ENCODE measurements at regions not wholly inside any gene's neighbourhood (a gene's known extent, or its start where the extent isn't known, plus 50 kb on each side); places are given as distances from the start of the nearest gene placed in this dataset.

- Histone ChIP-seq H3K9me3 (ENCODE audit: insufficient read depth, low read depth, low read length) (no peaks in the 10 kb centered on the region), H3K4me1 (ENCODE audit: control insufficient read depth in 1 of 2, insufficient read depth in 2 of 2, low read length in 2 of 2) (peaks cover 2 to 6% of the 10 kb centered on the region in 2 experiments), H4K8ac (ENCODE audit: low read depth, low read length) (no peak overlapping the region), H4K91ac (ENCODE audit: low read depth, low read length) (peak overlapping the region; percentile 82), H3K4ac (ENCODE audit: low read depth, low read length) (no peak overlapping the region), H2BK120ac (ENCODE audit: insufficient read depth, low read length, poor library complexity) (peak overlapping the region; percentile 39), H3K36me3 (ENCODE audit: control insufficient read depth in 1 of 2, insufficient read depth in 2 of 2, low read length in 2 of 2) (no peaks in the 10 kb centered on the region), H3K27ac (ENCODE audit: low read depth, low read length) (no peak overlapping the region), H2BK5ac (ENCODE audit: low read depth, low read length, poor library complexity) (peak overlapping the region; percentile 36), H2AK5ac (ENCODE audit: low read length) (peak overlapping the region; percentile 59), H3K4me3 (ENCODE audit: low read depth, low read length) (no peak overlapping the region), H3K9ac (ENCODE audit: low read length) (no peak overlapping the region), H3K27me3 (ENCODE audit: insufficient read depth, low read length) (no peaks in the 10 kb centered on the region), H3K23ac (ENCODE audit: low read length) (no peak overlapping the region), H3K4me2 (ENCODE audit: low read length) (no peak overlapping the region), H3K79me1 (ENCODE audit: low read length) (peaks cover 24% of the 10 kb centered on the region), H4K12ac (ENCODE audit: low read depth, low read length) (no peak overlapping the region), H3K18ac (ENCODE audit: low read length) (no peak overlapping the region), H3K79me2 (ENCODE audit: control insufficient read depth, insufficient read depth, low read length, poor library complexity) (no peaks in the 10 kb centered on the region), H2BK12ac (ENCODE audit: low read length) (peak overlapping the region; percentile 96), H3K14ac (ENCODE audit: low read length) (peak overlapping the region; percentile 11), H2AFZ (ENCODE audit: insufficient read depth, low read length, poor library complexity) (no peak overlapping the region)
- DNase-seq = peak; percentile 63 to 88
- WGBS (ENCODE audit: extremely low coverage, insufficient coverage, insufficient read length) = no CpG with 5 or more reads among the region's 4 CpGs
Observed at GRCh38 chr12:4037747-4038312, 164.6 kb upstream of the PARP11 start.

GRCh38 chr12:4036671-4037271 lies 163.6 kb upstream of the PARP11 start:
- H4K8ac ChIP-seq (ENCODE audit: low read depth, low read length) = peak overlapping the region; percentile 17
- peak overlapping the region; percentile 92 for H4K91ac ChIP-seq (ENCODE audit: low read depth, low read length)
- H3K27ac ChIP-seq (ENCODE audit: low read depth, low read length) = no peak overlapping the region
- H3K9me3 ChIP-seq (ENCODE audit: insufficient read depth, low read depth, low read length) = no peaks in the 10 kb centered on the region
- H4K12ac ChIP-seq (ENCODE audit: low read depth, low read length) = no peak overlapping the region
- no peak overlapping the region for H3K4me3 ChIP-seq (ENCODE audit: low read depth, low read length)
- H3K4me2 ChIP-seq (ENCODE audit: low read length) = no peak overlapping the region
- H3K27me3 ChIP-seq (ENCODE audit: insufficient read depth, low read length) = no peaks in the 10 kb centered on the region
- no peak overlapping the region for H3K23ac ChIP-seq (ENCODE audit: low read length)
- H2BK120ac ChIP-seq (ENCODE audit: insufficient read depth, low read length, poor library complexity) = peak overlapping the region; percentile 74
- H3K4ac ChIP-seq (ENCODE audit: low read depth, low read length) = peak overlapping the region; percentile 24
- DNase-seq = no peak
- H3K36me3 ChIP-seq (ENCODE audit: control insufficient read depth in 1 of 2, insufficient read depth in 2 of 2, low read length in 2 of 2) = no peaks in the 10 kb centered on the region
- H3K79me2 ChIP-seq (ENCODE audit: control insufficient read depth, insufficient read depth, low read length, poor library complexity) = peaks cover 2% of the 10 kb centered on the region
- H3K14ac ChIP-seq (ENCODE audit: low read length) = peak overlapping the region; percentile 83
- H3K9ac ChIP-seq (ENCODE audit: low read length) = no peak overlapping the region
- H3K79me1 ChIP-seq (ENCODE audit: low read length) = peaks cover 30% of the 10 kb centered on the region
- H2BK5ac ChIP-seq (ENCODE audit: low read depth, low read length, poor library complexity) = peak overlapping the region; percentile 68
- peak overlapping the region; percentile 74 for H3K18ac ChIP-seq (ENCODE audit: low read length)
- H3K4me1 ChIP-seq (ENCODE audit: control insufficient read depth in 1 of 2, insufficient read depth in 2 of 2, low read length in 2 of 2) = peaks cover 8 to 10% of the 10 kb centered on the region in 2 experiments
- no peak overlapping the region for H2AFZ ChIP-seq (ENCODE audit: insufficient read depth, low read length, poor library complexity)
- peak overlapping the region; percentile 98 for H2BK12ac ChIP-seq (ENCODE audit: low read length)
- H2AK5ac ChIP-seq (ENCODE audit: low read length) = peak overlapping the region; percentile 79
- no CpG with 5 or more reads among the region's 9 CpGs for WGBS (ENCODE audit: extremely low coverage, insufficient coverage, insufficient read length)

- H3K9me3 ChIP-seq (ENCODE audit: insufficient read depth, low read depth, low read length) = no peaks in the 10 kb centered on the region
- H3K79me1 ChIP-seq (ENCODE audit: low read length) = peaks cover 43% of the 10 kb centered on the region
- H3K4me1 ChIP-seq (ENCODE audit: control insufficient read depth in 1 of 2, insufficient read depth in 2 of 2, low read length in 2 of 2) = peaks cover 16 to 21% of the 10 kb centered on the region in 2 experiments
- H3K18ac ChIP-seq (ENCODE audit: low read length) = no peak overlapping the region
- H3K4ac ChIP-seq (ENCODE audit: low read depth, low read length) = no peak overlapping the region
- no peak for DNase-seq
- peak overlapping the region; percentile 42 for H2AK5ac ChIP-seq (ENCODE audit: low read length)
- no peak overlapping the region for H4K8ac ChIP-seq (ENCODE audit: low read depth, low read length)
- no CpG with 5 or more reads among the region's 2 CpGs for WGBS (ENCODE audit: extremely low coverage, insufficient coverage, insufficient read length)
- peak overlapping the region; percentile 86 for H2BK12ac ChIP-seq (ENCODE audit: low read length)
- no peak overlapping the region for H3K4me3 ChIP-seq (ENCODE audit: low read depth, low read length)
- no peaks in the 10 kb centered on the region for H3K27me3 ChIP-seq (ENCODE audit: insufficient read depth, low read length)
- peak overlapping the region; percentile 17 for H3K23ac ChIP-seq (ENCODE audit: low read length)
- no peak overlapping the region for H2AFZ ChIP-seq (ENCODE audit: insufficient read depth, low read length, poor library complexity)
- H2BK120ac ChIP-seq (ENCODE audit: insufficient read depth, low read length, poor library complexity) = peak overlapping the region; percentile 48
- H2BK5ac ChIP-seq (ENCODE audit: low read depth, low read length, poor library complexity) = peak overlapping the region; percentile 58
- peak overlapping the region; percentile 40 for H4K91ac ChIP-seq (ENCODE audit: low read depth, low read length)
- no peak overlapping the region for H3K4me2 ChIP-seq (ENCODE audit: low read length)
- H3K9ac ChIP-seq (ENCODE audit: low read length) = no peak overlapping the region
- H3K36me3 ChIP-seq (ENCODE audit: control insufficient read depth in 1 of 2, insufficient read depth in 2 of 2, low read length in 2 of 2) = no peaks in the 10 kb centered on the region
- peak overlapping the region; percentile 13 for H3K27ac ChIP-seq (ENCODE audit: low read depth, low read length)
- peaks cover 4% of the 10 kb centered on the region for H3K79me2 ChIP-seq (ENCODE audit: control insufficient read depth, insufficient read depth, low read length, poor library complexity)
- H4K12ac ChIP-seq (ENCODE audit: low read depth, low read length) = no peak overlapping the region
- H3K14ac ChIP-seq (ENCODE audit: low read length) = peak overlapping the region; percentile 46
Observed at GRCh38 chr12:4034921-4035320, 161.7 kb upstream of the PARP11 start.

GRCh38 chr12:4032924-4033615 lies 159.9 kb upstream of the PARP11 start:
- Histone ChIP-seq H3K18ac (ENCODE audit: low read length) (no peak overlapping the region), H3K79me2 (ENCODE audit: control insufficient read depth, insufficient read depth, low read length, poor library complexity) (peaks cover 4% of the 10 kb centered on the region), H3K4me2 (ENCODE audit: low read length) (no peak overlapping the region), H4K8ac (ENCODE audit: low read depth, low read length) (peak overlapping the region; percentile 2), H3K79me1 (ENCODE audit: low read length) (peaks cover 45% of the 10 kb centered on the region), H2BK5ac (ENCODE audit: low read depth, low read length, poor library complexity) (peak overlapping the region; percentile 31), H3K4me3 (ENCODE audit: low read depth, low read length) (no peak overlapping the region), H2AFZ (ENCODE audit: insufficient read depth, low read length, poor library complexity) (peak overlapping the region; percentile 21), H4K12ac (ENCODE audit: low read depth, low read length) (no peak overlapping the region), H3K27me3 (ENCODE audit: insufficient read depth, low read length) (no peaks in the 10 kb centered on the region), H3K4me1 (ENCODE audit: control insufficient read depth in 1 of 2, insufficient read depth in 2 of 2, low read length in 2 of 2) (peaks cover 16 to 21% of the 10 kb centered on the region in 2 experiments), H3K9ac (ENCODE audit: low read length) (no peak overlapping the region), H3K23ac (ENCODE audit: low read length) (no peak overlapping the region), H2BK12ac (ENCODE audit: low read length) (peak overlapping the region; percentile 95), H3K9me3 (ENCODE audit: insufficient read depth, low read depth, low read length) (no peaks in the 10 kb centered on the region), H3K4ac (ENCODE audit: low read depth, low read length) (peak overlapping the region; percentile 35), H3K36me3 (ENCODE audit: control insufficient read depth in 1 of 2, insufficient read depth in 2 of 2, low read length in 2 of 2) (no peaks in the 10 kb centered on the region), H3K14ac (ENCODE audit: low read length) (peak overlapping the region; percentile 1), H2AK5ac (ENCODE audit: low read length) (peak overlapping the region; percentile 92), H4K91ac (ENCODE audit: low read depth, low read length) (peak overlapping the region; percentile 82), H2BK120ac (ENCODE audit: insufficient read depth, low read length, poor library complexity) (peak overlapping the region; percentile 68), H3K27ac (ENCODE audit: low read depth, low read length) (peak overlapping the region; percentile 42)
- no CpG with 5 or more reads among the region's 5 CpGs for WGBS (ENCODE audit: extremely low coverage, insufficient coverage, insufficient read length)
- DNase-seq = no peak
